GM12878 (cell line): ENCODE measurements at regions not wholly inside any gene's neighbourhood (a gene's known extent, or its start where the extent isn't known, plus 50 kb on each side); places are given as distances from the start of the nearest gene placed in this dataset.

Experiments used
- ATF2 ChIP-seq: IDR thresholded peaks from 2 replicates; pipeline ENCODE4 v1.6.1; 2012; ENCODE audit warnings: low read length, inconsistent platforms
- CTCF ChIP-seq, 3 experiments: IDR thresholded peaks in 2 of 3; conservative IDR thresholded peaks in 1 of 3; 2 replicates each; pipeline ENCODE4 v1.5.1; 2011; ENCODE audit warnings: low read depth in 3 of 3, low read length in 3 of 3, mild to moderate bottlenecking in 3 of 3, control low read depth in 2 of 3, moderate library complexity in 2 of 3, inconsistent platforms in 1 of 3, mixed read lengths in 1 of 3; ENCODE audit not compliant: control insufficient read depth in 2 of 3, insufficient read depth in 1 of 3; ENCODE audit errors: extremely low read depth in 1 of 3
- GATAD2B ChIP-seq: fragments of 450-650 bp; conservative IDR thresholded peaks from 2 replicates; pipeline ENCODE4 v1.6.1; 2017; ENCODE audit warnings: low read depth, mild to moderate bottlenecking, moderate library complexity
- PAX5 ChIP-seq: IDR thresholded peaks from 2 replicates; pipeline ENCODE4 v1.6.1; 2011; ENCODE audit warnings: low read depth, low read length, borderline replicate concordance

- TF ChIP-seq GATAD2B (no peak), PAX5 (no peak), CTCF (IDR thresholded peaks at IDR 0.05 in 2 of 3, conservative IDR thresholded peaks at IDR 0.05 in 1 of 3; ENCODE audit: control insufficient read depth in 2 of 3, extremely low read depth in 1 of 3, insufficient read depth in 1 of 3, low read depth in 3 of 3, low read length in 3 of 3) (no peak), ATF2 (no peak)
These were observed 147.8 kb upstream of the DHRS4 start for GRCh38 chr14:23805761-23806160.
